Midbrain (tissue), 1 donor: ENCODE measurements at regions not wholly inside any gene's neighbourhood (a gene's known extent, or its start where the extent isn't known, plus 50 kb on each side); places are given as distances from the start of the nearest gene placed in this dataset.

Experiments
- DNase-seq: peaks from one replicate; lab custom pipeline; 2025; lab: John Stamatoyannopoulos, UW

DNA sequence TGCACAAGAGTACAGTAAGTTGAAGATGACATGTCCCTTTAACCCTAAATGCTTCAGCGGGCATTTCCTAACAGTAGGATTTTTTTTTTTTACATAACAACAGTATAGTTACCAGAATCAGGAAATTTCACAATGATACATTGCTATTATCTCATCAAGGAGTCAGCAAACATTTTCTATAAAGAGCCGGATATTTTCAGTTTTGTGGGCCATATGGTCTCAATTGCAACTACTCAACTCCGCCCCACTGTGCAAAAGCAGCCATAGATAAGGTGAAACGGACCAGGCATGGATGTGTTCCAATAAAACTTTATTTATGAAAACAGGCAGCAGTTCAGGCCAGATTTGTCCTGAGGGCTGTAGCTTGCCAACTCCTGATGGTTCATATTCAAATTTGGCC is 130.6 kb downstream of the SMAD6 start:
- no peak for DNase-seq

DNA sequence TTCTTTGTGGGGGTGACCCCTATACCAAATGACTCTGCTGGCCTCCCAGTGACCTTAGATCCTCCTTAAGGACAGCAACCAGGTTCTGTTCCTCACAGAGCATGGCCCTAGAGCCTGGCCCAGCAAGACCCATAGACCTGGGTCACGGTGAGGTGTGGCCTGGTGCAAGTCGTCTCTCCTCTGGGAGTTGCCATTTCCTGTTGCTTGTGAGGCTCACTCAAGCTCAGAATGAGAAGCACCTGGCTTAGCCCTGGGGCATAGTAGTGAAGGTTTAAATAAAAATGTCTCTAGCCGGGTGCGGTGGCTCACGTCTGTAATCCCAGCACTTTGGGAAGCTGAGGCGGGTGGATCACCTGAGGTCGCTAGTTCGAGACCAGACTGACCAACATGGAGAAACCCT is 131.3 kb downstream of the SMAD6 start:
- DNase-seq, result no peak

DNA sequence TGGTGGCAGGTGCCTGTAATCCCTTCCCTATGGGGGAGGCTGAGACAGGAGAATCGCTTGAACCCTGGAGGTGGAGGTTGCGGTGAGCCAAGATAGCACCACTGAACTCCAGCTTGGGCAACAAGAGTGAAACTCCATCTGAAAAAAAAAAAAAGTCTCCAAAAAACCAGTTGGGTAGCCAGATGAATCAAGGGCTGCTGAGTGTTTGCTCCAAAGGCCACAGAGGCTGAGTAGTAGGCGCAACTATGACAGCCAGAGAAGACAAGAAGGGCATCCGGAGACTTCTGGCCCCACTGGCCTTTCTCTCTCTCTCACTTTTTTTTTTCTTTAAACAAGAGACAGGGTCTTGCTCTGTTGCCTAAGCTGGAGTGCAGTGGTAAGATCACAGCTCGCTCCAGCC is 131.8 kb downstream of the SMAD6 start:
- DNase-seq, result no peak

DNA sequence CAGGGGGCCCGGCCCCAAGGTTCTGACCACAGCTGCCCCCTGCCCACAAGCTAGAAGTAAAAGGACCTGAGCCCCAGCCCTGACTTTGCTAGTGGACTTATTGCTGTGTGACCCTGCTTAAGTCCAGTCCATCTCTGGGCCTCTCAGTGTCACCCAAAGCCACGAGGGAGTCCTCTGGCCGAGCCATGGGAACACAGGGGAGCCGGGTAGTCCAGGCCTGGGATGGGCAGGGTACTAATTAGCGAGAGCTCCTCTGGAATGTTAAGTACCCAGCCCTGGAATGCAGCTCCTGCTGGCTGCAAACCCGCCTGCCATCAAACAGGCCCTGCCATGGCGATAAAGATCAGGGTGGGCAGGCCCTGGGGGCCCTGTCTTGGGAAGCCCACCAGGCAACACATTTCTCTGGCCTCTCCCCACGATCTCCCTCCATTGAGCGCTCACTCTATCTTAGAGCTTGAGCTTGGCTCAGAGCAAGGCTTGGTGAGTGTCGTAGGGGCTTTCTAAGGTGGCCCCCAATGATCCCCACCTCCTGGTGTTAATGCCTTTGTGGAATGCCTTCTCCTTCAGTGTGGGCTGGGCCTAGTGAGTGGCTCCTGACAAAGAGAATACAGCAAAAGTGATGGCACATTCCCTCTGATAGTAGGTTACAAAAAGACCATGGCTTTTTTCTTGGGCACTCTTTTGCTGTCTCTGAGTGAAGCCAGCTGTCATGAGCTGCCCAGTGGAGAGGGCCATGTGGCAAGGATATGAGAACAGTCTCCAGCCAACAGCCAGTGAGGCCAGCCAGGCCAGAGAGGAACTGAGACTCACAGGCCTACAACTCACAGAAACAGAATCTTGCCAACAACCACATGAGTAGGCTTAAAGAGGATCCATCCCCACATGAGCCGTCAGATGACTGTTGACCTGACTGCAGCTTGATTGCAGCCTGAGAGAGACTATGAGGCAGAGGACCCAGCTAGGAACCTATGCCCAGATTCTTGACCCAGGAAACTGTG is 133.1 kb downstream of the SMAD6 start:
- peak; percentile 13 for DNase-seq

DNA sequence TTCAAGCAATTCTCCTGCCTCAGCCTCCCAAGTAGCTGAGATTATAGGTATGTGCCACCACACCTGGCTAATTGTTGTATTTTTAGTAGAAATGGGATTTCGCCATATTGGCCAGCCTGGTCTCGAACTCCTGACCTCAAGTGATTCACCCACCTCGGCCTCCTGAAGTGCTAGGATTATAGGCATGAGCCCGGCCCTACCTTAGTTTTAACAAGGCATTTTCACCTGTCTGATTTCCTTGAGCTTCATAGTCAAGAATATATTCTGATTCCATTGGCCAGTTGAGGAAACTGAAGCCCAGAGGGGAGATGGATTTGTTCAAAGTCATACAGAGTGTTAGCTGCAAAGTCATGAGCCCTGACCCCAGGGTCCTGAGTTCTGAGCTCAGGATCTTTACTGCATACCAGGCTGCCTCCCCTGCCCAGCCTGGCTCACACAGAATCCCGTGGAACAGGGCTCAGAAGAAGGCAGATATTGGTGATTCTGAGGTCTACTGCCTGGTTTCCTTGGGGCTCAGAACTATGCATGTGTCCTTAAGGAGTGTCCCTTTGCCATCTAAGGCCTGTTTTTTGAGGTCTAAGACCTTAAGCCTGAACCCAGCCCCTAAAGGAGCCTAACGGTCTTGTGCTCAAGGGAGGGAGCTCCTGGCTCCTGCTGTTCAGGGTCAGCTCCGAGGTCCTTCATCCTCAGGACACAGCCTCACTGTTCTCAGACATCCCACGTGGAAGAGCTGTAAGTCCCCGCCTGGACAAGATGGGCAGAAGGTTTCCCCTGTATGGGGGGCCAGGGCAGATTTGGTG is 134.4 kb downstream of the SMAD6 start:
- DNase-seq, result no peak

DNA sequence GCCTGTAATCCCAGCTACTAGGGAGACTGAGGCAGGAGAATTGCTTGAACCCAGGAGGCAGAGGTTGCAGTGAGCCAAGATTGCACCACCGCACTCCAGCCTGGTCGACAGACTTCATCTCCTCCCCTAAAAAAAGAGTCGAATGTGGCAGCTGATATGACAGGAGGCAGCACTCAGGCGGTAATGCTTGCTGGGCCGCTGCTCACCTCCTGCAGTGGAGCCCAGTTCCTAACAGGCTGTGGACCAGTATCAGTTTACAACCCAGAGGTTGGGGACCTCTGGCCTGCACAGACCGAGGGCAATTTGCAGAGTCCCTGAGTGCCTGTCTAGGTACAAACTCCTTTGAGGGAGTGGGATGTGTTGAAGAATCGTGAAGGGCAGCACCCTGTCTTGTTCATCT is 136.2 kb downstream of the SMAD6 start:
- DNase-seq, result no peak

DNA sequence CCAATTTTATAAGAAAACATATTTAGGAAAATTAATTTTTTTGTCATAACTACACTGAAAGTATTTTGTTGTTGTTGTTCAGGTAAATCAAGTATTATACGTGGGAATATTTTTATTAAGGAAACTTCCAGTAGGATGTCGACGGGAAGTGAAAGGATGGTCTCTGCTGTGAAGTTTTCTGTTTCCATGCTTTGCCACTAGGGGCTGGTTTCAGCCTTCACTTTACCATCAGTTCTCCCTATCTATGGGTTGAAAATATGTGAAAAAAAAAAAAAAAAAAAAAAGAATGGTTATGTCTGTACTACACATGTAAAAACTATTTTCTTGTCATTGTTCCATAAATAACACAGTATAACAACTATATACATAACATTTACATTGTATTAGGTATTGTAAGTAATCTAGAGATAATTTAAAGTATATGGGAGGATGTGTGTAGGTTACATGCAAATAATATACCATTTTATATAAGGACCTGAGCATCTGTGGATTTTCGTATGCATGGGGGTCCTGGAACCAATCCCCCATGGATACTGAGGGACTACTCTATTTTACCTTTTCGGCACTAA is 136.7 kb downstream of the SMAD6 start:
- DNase-seq, result no peak

DNA sequence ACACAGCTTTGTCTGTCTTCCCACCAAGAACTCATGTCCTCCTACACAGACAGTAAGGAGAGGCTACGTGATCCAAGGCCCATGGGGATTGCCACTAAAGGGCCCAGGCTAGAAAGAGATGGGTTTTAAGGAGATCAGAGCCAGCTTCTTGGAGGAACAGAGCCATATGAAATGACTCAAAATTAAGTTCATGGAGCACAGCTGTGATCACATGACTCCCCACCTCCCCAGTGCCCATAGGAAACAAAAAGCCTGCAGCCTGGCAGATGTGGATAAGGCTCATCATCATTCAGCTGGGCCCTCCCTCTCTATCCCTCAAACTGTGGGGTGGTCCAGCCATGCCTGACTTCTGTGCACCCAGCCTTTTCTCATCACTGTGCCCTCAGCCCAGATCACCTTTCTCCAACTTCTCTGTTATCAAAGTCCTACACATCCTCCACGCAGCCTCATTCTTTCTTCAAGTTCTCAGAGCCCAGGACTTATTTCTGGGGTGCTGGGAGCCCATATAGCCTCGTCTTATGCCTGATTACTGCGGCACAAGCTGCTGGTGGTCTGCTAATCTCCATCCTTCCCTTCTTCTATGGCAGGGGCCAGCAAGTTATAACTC is 137.6 kb downstream of the SMAD6 start:
- no peak for DNase-seq

DNA sequence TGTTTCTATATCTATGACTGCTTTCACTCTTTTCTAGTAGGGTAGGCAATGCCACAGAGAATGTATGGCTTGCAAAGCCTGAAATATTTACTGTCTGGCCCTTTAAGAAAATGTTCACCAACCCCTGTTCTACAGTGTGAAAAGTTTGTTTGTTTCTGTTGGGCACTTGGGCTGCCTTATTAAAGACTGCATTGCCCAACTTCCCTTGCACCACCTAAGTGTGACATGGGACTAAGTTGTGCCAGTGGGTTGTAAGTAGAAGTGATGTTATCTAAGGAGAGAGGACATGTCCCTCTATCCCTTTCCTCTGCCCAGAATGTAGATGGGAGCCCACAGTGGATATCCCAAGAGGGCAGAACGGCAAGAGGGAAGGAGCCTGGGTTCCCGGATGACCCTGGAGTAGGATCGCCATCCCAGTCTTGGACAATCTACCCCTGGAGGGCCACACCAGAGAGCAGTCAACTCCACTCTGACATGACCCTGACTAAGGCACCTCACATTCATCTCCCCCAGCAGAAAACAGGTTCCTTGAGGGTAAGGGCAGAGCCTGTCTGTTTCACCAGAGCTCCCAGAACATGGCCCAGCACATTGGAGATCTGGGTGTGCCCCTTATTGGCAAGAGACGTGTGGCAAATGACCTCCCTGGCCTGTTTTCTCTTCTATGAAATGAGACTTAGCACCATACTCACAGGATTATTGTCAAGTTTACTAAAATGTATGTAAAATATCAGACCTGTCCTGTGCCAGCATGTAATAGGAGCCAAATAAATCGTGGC is 138.8 kb downstream of the SMAD6 start:
- no peak for DNase-seq

DNA sequence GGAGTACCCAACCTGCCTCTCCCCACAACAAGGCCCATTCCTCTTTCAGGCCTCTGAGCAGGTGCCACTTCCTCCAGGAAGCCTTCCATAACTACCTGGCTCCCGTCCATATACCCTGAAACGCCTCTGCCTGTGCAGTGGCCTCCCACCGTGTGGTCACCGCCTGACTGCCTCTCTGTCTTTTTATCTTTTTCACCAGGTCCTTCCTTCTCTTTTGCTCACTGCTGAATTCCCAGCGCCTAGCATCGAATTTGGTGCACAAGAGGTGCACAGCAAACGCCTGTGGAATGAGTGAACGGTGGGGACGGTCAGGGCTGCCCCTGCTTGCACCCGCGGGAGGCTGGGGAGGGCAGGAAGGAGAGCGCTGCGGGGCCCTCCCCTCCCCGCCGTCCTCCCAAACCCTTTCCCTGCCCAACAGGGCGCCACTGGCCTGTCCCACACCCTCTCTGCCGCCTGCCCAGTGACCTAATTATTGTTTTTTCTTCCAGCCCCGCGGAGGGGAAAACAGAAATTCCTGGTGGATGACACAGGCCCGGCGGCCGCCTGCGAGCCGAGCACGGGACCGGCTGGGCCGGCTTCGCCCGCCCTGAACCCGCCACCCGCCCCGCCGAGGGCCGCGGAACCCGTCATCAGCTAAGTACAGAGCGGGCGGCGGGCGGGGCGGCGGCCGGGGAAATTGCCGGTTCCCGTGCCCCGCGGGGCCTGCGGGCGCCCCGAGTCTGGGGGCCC is 140.1 kb downstream of the SMAD6 start:
- DNase-seq, result peak; percentile 33

DNA sequence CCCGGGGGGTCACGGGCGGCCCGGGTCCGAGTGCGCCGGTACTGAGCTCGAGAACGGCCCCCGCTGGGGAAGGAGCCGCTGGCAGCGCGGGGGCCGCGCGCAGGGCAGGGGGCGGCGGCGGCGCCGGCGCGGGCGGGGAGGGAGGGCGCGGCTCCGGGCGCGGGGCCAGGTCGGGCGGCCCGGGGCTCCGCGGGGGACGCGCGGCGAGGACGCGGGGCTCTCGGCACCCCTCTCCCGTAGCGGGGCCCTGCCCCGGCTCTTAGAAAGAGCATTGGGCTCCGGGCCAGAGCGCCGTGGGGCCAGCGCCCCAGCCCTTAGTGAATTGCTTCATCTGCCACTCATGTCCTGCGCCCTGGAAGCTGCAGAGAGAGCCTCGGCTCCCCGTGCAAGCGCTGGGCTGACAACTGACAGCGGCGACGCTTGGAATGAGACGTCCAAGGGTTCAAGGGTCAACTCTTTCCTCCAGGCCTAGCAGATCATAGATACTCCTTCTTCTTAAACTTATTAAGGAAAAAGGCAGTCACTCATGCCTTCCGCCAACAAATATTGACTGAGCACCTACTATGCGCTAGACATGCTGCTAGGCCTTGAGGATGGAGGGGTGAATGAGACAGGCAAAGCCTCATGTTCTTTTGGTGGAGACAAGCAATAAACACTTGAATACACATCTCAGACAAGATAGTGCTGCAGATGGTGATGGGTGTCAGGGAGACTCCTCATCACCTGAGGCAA is 140.8 kb downstream of the SMAD6 start:
- peak; percentile 11 for DNase-seq

DNA sequence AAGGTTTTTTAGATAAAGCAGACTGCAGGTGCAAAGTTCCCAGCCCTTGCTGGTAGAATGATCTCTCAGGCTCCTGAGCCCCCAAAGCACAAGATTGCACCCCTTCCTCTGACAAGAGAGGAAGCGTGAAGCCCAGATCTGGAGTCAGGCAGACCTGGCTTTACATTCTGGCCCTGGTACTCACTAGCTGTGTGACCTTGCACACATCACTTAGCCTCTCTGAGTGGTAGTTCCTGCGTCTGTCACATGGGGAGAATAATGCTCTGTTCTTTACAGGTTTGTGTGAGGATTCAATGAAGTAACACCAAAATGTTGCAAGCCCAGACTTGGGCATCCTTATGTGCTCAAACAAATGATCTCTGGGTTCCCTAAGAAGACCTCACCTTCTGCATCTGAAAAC is 141.5 kb downstream of the SMAD6 start:
- DNase-seq, result no peak

DNA sequence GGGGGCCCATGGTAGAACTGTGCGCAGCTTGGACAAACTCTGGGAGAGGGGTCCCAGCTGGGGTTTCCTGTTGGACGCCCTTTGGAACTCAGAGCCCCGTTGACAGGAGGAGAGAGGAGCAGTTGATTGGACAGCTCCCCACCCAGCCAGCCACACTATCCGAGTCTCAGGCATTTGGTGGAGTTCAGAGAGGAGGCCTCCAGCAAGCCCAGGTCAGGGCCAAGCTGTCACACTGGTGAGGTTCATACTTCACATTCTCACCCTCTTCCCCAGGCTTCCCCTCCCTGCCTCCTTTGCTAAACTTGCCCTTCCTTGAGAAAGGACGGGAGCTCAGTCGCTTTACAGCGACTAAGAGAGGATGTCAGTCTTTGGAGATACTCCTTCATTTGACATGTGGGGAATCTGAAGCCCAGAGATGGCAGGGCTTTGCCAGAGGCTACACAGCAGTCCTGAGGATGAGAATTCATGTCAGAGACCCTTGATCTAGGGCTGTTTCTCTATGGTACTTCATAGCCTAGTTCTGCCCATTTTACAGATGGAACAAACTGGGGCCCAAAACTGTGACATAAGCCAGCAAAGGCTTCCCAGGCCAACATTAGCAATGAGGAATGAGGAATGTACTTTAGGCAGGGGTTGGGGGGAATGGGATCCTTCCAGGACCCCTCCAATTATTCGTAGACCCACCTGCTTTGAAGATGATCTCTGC is 142.2 kb downstream of the SMAD6 start:
- no peak for DNase-seq

DNA sequence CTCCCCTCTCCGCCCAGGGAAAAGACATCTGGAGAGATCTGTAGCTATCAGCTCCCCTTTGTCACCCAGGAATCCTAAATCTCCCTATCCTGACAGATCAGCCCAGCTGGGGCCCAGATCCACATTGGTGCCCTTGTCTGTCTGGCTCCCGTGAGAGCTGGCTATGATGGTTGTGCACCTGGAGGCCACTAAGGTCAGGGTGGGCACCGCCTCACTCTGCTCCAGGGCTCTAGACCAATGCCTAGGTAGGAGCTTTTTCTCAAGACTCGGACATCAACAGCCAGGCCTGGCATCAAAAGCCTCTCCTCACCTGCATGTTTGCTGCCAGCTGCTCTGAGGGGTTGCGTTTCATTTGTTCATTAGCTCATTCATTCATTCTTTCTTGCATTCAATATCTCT is 142.7 kb downstream of the SMAD6 start:
- no peak for DNase-seq

DNA sequence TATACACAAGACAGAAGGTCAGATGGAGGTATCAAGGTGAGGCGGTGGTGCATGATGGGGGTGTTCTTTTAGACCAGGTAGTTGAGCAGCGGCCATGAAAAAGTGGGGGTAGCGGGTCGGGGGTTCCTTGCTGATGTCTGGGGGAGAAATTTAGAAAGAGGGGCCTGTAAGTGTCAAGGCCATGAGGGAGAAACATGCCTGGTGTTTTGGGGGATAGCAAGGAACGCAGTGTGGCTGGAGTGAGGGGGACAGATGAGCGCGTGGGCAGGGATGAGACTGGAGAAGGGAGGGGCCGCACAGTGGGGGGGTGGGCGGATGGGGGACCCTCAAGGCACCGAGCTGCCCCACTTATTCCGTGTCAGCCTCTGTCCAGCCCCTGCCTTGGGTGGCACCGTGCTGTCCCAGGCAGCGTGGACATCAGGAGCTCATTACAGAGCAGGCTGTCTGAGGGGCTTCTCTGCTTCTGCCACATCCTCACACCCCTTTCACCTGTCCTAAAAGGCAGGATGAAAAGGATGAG is 143.3 kb downstream of the SMAD6 start:
- no peak for DNase-seq

DNA sequence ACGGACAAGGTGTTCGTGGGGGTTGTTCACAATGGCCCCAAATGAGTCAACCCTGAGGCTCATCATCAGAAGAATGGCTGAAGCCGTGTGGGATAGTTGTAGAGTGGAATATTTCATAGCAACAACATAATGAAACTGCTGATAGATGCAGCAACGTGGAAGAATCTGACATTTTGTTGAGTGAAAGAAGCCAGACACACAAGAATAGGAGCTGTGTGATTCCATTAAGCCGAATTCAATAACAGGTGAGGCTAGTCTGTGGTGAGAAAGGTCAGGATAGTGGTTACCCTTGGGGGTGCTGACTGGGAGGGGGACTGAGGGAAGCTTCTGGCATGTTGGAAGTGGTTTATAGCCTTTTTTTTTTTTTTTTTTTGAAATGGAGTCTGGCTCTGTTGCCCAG is 144.0 kb downstream of the SMAD6 start:
- no peak for DNase-seq

DNA sequence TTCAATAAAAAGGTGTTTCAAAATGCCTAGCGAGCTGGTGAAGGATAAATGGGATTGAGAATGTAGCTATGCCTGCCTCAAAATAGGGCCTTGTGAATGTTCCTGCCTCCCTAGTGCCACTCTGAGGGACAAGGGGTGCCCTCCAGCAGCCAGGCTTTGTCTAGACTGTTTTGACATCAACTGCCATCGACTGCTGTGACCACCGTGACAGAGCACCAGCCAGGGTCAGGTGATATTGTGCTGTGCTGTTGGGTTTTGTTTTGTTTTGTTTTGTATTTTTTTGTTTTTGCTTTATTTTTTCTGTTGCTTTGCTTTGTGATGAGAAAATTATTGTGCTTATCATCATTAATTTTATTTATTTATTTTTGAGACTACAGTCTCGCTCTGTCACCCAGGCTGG is 144.8 kb downstream of the SMAD6 start:
- no peak for DNase-seq

DNA sequence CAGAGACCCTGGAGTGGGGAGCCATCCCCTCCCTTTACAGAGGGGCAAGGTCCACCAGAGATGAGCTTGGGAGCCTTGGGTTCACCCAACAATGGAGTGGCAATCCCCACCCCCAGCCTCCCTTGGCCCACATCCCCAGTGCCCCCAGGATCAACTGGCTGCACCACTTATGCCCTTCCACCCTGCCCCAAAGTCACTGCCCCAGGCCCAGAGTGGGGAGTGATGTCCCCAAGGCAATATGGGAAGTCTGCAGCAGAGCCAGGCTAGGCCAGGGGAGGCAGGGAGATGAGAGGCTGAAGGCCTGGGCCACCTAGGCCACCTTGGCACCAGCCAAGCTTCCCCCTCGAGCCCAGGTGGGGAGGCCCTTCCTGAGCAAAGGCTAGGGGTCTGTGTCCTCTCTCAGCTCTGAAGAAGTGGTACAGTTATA is 145.5 kb downstream of the SMAD6 start:
- DNase-seq, result no peak

DNA sequence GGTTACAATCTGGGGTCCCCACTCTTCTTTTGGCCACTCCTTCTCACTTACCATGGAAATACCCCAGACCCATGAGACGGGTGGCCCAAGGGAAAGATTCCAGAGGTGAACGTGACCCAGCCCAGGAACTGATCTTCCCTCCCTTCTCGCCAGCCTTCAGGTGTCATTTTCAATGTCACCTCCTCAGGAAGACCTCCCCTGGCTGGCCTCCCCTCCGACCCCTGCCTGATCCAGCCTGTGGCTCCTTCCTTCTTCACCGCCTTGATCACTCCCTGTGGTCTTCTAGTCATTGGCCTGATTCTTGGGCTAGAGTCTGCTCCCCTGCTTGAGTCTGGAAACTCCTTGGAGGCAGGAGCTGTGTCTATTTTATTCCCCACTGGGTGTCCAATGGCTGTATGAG is 146.1 kb downstream of the SMAD6 start:
- no peak for DNase-seq
